ENCODE measurements at regions not wholly inside any gene's neighbourhood (a gene's known extent, or its start where the extent isn't known, plus 50 kb on each side); places are given as distances from the start of the nearest gene placed in this dataset.

DNA sequence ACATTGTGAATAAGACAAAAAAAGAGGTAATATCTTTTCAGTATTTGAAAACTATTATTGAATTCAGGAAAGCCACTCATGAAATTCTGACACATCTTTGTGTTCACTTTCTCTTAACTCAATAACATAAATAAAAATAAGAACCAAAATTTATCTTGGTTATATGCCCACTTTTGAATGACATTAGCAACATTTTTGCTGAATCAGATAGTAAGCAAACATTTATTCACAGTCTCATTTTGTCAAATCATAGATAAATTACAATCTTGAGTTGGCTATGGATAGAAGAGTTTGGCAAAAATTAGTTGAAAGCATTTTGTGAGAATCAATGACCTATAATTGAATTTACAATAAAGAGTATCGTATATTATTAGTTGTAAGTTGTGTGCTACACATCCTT lies 545.1 kb upstream of the PKDCC start:
- TF ChIP-seq, protein P1, sequence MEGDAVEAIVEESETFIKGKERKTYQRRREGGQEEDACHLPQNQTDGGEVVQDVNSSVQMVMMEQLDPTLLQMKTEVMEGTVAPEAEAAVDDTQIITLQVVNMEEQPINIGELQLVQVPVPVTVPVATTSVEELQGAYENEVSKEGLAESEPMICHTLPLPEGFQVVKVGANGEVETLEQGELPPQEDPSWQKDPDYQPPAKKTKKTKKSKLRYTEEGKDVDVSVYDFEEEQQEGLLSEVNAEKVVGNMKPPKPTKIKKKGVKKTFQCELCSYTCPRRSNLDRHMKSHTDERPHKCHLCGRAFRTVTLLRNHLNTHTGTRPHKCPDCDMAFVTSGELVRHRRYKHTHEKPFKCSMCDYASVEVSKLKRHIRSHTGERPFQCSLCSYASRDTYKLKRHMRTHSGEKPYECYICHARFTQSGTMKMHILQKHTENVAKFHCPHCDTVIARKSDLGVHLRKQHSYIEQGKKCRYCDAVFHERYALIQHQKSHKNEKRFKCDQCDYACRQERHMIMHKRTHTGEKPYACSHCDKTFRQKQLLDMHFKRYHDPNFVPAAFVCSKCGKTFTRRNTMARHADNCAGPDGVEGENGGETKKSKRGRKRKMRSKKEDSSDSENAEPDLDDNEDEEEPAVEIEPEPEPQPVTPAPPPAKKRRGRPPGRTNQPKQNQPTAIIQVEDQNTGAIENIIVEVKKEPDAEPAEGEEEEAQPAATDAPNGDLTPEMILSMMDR (IDR thresholded peaks at IDR 0.05; ENCODE audit: insufficient read depth, low read length): no peak
- no peak for TF ChIP-seq POLR2AphosphoS5 (IDR thresholded peaks at IDR 0.05; ENCODE audit: low read depth)

Data from HL-60 (cell line).